ENCODE measurements at regions not wholly inside any gene's neighbourhood (a gene's known extent, or its start where the extent isn't known, plus 50 kb on each side); places are given as distances from the start of the nearest gene placed in this dataset.

DNA sequence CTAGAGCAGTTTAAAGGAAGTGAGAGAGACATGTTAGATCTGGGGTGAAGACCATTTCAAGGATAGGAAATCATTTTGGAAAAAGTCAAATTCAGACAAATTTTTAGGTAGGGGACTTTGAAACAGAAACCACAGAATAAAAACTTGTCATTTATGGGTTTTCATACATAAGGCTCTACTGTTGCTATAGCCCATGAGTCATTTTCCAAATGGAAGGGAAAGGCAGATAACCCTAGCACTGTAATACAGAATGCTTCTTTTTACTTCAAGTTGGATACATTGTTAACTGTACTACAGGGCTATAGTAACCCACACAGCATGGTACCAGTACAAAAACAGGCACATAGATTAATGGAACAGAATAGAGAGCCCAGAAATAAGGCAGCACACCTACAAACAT, 455.4 kb downstream of the EBF1 start:
- Histone ChIP-seq H3K36me3 (replicated peaks; ENCODE audit: insufficient read depth, low read depth) (no peaks in the 10 kb centered on the region), H3K4me1 (ENCODE audit: insufficient read depth) (no peaks in the 10 kb centered on the region), H3K27me3 (no peaks in the 10 kb centered on the region), H2AFZ (no peak overlapping the region), H3K4me2 (no peak overlapping the region), H3K4me3 (no peak overlapping the region), H3K9me2 (replicated peaks; ENCODE audit: insufficient read depth) (no peaks in the 10 kb centered on the region), H3K9me3 (ENCODE audit: low read depth) (no peaks in the 10 kb centered on the region), H3K79me2 (no peaks in the 10 kb centered on the region), H4K20me1 (ENCODE audit: insufficient read depth, poor library complexity, severe bottlenecking) (no peaks in the 10 kb centered on the region), H3K27ac (no peak overlapping the region)
- DNase-seq (ENCODE audit: low spot score): no peak
- TF ChIP-seq, protein P1, sequence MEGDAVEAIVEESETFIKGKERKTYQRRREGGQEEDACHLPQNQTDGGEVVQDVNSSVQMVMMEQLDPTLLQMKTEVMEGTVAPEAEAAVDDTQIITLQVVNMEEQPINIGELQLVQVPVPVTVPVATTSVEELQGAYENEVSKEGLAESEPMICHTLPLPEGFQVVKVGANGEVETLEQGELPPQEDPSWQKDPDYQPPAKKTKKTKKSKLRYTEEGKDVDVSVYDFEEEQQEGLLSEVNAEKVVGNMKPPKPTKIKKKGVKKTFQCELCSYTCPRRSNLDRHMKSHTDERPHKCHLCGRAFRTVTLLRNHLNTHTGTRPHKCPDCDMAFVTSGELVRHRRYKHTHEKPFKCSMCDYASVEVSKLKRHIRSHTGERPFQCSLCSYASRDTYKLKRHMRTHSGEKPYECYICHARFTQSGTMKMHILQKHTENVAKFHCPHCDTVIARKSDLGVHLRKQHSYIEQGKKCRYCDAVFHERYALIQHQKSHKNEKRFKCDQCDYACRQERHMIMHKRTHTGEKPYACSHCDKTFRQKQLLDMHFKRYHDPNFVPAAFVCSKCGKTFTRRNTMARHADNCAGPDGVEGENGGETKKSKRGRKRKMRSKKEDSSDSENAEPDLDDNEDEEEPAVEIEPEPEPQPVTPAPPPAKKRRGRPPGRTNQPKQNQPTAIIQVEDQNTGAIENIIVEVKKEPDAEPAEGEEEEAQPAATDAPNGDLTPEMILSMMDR (IDR thresholded peaks at IDR 0.05; ENCODE audit: poor library complexity): no peak

DNA sequence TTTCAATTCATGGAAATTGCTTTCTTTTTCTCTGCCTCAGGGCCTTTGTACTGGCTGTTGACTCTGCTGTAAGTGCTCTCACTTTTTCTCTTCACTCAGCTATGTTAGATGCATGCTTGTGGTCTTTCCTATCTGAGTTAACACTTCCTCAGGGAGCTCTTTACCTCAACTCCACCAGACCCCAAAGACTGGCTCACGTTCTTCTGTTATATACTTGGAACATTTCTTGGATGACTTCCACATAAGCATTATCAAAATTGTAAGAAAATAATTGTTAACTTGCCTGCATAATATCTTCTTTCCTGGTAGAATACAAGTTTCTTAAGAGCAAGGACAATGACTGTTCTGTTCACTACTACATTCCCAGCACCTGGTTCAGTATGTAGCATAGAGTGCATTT, 455.9 kb downstream of the EBF1 start:
- H3K27me3 ChIP-seq: no peaks in the 10 kb centered on the region
- no peak overlapping the region for H3K4me2 ChIP-seq
- no peaks in the 10 kb centered on the region for H3K79me2 ChIP-seq
- 85% methylated on average over 1 of the region's 1 CpG for WGBS (ENCODE audit: low lambda C conversion rate, missing lambda C conversion rate)
- H3K36me3 ChIP-seq (replicated peaks; ENCODE audit: insufficient read depth, low read depth): no peaks in the 10 kb centered on the region
- H3K4me1 ChIP-seq (ENCODE audit: insufficient read depth): no peaks in the 10 kb centered on the region
- no peaks in the 10 kb centered on the region for H3K9me3 ChIP-seq (ENCODE audit: low read depth)
- no peaks in the 10 kb centered on the region for H4K20me1 ChIP-seq (ENCODE audit: insufficient read depth, poor library complexity, severe bottlenecking)
- TF ChIP-seq EZH2 (IDR thresholded peaks at IDR 0.05; ENCODE audit: borderline replicate concordance) (no peak), EZH2phosphoT487 (IDR thresholded peaks at IDR 0.05; ENCODE audit: low read depth, severe bottlenecking, unreplicated experiment) (no peak)
- TF ChIP-seq, protein P1 (IDR thresholded peaks at IDR 0.05; ENCODE audit: poor library complexity): no peak
- H3K27ac ChIP-seq: no peak overlapping the region
- no peak overlapping the region for H3K4me3 ChIP-seq
- H3K9me2 ChIP-seq (replicated peaks; ENCODE audit: insufficient read depth): no peaks in the 10 kb centered on the region
- H2AFZ ChIP-seq: no peak overlapping the region
- DNase-seq (ENCODE audit: low spot score): no peak

DNA sequence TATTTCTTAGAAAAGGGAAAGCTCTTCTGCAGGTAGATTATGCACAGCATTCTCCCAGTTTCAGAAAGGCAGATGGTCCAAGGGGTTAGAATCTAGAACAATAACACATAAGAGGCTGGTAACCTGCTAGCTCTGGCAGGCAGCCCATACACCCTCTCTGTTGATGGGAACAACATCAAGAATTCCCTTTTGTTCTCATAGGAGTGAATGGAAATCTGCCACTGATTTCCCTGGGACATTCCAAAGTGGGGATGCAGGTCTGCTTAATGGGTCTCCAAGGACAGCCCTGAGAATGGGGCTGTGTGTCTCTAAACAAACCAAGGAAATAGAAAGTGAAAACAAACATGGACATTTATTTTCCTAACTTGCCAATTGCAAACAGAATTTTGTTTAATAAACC, 456.8 kb downstream of the EBF1 start:
- Histone ChIP-seq H3K27me3 (no peaks in the 10 kb centered on the region), H3K4me2 (no peak overlapping the region), H3K9me2 (replicated peaks; ENCODE audit: insufficient read depth) (no peaks in the 10 kb centered on the region), H3K27ac (no peak overlapping the region), H2AFZ (no peak overlapping the region), H3K36me3 (replicated peaks; ENCODE audit: insufficient read depth, low read depth) (no peaks in the 10 kb centered on the region), H3K79me2 (no peaks in the 10 kb centered on the region), H3K4me3 (no peak overlapping the region), H3K4me1 (ENCODE audit: insufficient read depth) (no peaks in the 10 kb centered on the region), H4K20me1 (ENCODE audit: insufficient read depth, poor library complexity, severe bottlenecking) (no peaks in the 10 kb centered on the region), H3K9me3 (ENCODE audit: low read depth) (no peaks in the 10 kb centered on the region)
- DNase-seq (ENCODE audit: low spot score): no peak
- no peak for TF ChIP-seq EZH2 (IDR thresholded peaks at IDR 0.05; ENCODE audit: borderline replicate concordance)
- TF ChIP-seq, protein P1 (IDR thresholded peaks at IDR 0.05; ENCODE audit: poor library complexity): no peak
- no peak for TF ChIP-seq EZH2phosphoT487 (IDR thresholded peaks at IDR 0.05; ENCODE audit: low read depth, severe bottlenecking, unreplicated experiment)

DNA sequence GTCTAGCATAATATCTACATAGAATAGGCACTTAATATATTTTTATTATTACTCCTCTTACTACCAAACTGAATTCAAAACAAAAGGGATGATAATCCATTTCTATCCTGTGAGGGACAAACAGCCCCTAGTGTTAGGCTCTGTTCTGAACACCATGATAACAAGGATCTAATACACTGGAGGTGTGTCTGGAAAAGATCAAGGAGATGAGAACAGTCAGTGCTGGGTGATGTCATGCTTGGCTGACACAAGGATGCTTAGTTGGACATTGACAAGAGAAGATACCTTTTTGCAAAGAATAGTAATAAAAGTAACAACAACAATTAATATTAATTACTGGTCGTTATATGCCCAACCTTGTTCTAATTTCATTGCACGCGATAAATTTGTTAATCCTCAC, 458.7 kb downstream of the EBF1 start:
- no peaks in the 10 kb centered on the region for H3K27me3 ChIP-seq
- no peaks in the 10 kb centered on the region for H3K9me3 ChIP-seq (ENCODE audit: low read depth)
- no peak overlapping the region for H2AFZ ChIP-seq
- TF ChIP-seq EZH2phosphoT487 (IDR thresholded peaks at IDR 0.05; ENCODE audit: low read depth, severe bottlenecking, unreplicated experiment): no peak
- TF ChIP-seq, protein P1 (IDR thresholded peaks at IDR 0.05; ENCODE audit: poor library complexity): no peak
- no peak for TF ChIP-seq EZH2 (IDR thresholded peaks at IDR 0.05; ENCODE audit: borderline replicate concordance)
- H3K4me1 ChIP-seq (ENCODE audit: insufficient read depth): no peaks in the 10 kb centered on the region
- DNase-seq (ENCODE audit: low spot score): no peak
- H3K4me3 ChIP-seq: no peak overlapping the region
- H3K79me2 ChIP-seq: no peaks in the 10 kb centered on the region
- H3K4me2 ChIP-seq: no peak overlapping the region
- H3K9me2 ChIP-seq (replicated peaks; ENCODE audit: insufficient read depth): no peaks in the 10 kb centered on the region
- WGBS (ENCODE audit: low lambda C conversion rate, missing lambda C conversion rate): 99% methylated on average over 3 of the region's 3 CpGs
- H3K36me3 ChIP-seq (replicated peaks; ENCODE audit: insufficient read depth, low read depth): no peaks in the 10 kb centered on the region
- no peak overlapping the region for H3K27ac ChIP-seq
- no peaks in the 10 kb centered on the region for H4K20me1 ChIP-seq (ENCODE audit: insufficient read depth, poor library complexity, severe bottlenecking)
